ENCODE measurements at regions not wholly inside any gene's neighbourhood (a gene's known extent, or its start where the extent isn't known, plus 50 kb on each side); places are given as distances from the start of the nearest gene placed in this dataset.

- TF ChIP-seq EZH2 (IDR thresholded peaks at IDR 0.05; ENCODE audit: insufficient read depth, poor library complexity, severe bottlenecking) (no peak), EZH2phosphoT487 (IDR thresholded peaks at IDR 0.05; ENCODE audit: insufficient read depth, low read depth) (no peak)
Measured at GRCh38 chr4:134567461-134567860, 365.9 kb upstream of the PABPC4L start.

Data from GM23248 (cell line).